Bronchial epithelial cell (primary cell): ENCODE measurements at regions not wholly inside any gene's neighbourhood (a gene's known extent, or its start where the extent isn't known, plus 50 kb on each side); places are given as distances from the start of the nearest gene placed in this dataset.

Experiments
- DNase-seq: peaks from one replicate; pipeline ENCODE4 v3.0.0-alpha.2; 2010; ENCODE audit warnings: low read depth
- FAIRE-seq: peaks from 2 replicates; lab custom pipeline; 2011; peaks lifted over from hg19 to GRCh38; lab: Jason Lieb, UNC
- H3K27me3 ChIP-seq: 2 replicates; pipeline ENCODE4 v1.5.1; 2011; ENCODE audit warnings: low read length; ENCODE audit not compliant: control insufficient read depth, insufficient read depth
- H3K36me3 ChIP-seq: 2 replicates; pipeline ENCODE4 v1.5.1; 2011; ENCODE audit warnings: low read length; ENCODE audit not compliant: control insufficient read depth, insufficient read depth
- H3K4me3 ChIP-seq: 2 replicates; pipeline ENCODE4 v1.5.1; 2011; ENCODE audit warnings: mild to moderate bottlenecking, low read depth, low read length, control low read depth
- TF ChIP-seq, protein P1 (sequence below): IDR thresholded peaks from 2 replicates; pipeline ENCODE4 v1.5.1; 2011; ENCODE audit warnings: mild to moderate bottlenecking, moderate library complexity, low read length, control low read depth, inconsistent platforms; ENCODE audit not compliant: insufficient read depth, severe bottlenecking

- DNase-seq (peak; percentile 82), FAIRE-seq (no peak)
- H3K4me3 ChIP-seq: no peak overlapping the region
- TF ChIP-seq, protein P1, sequence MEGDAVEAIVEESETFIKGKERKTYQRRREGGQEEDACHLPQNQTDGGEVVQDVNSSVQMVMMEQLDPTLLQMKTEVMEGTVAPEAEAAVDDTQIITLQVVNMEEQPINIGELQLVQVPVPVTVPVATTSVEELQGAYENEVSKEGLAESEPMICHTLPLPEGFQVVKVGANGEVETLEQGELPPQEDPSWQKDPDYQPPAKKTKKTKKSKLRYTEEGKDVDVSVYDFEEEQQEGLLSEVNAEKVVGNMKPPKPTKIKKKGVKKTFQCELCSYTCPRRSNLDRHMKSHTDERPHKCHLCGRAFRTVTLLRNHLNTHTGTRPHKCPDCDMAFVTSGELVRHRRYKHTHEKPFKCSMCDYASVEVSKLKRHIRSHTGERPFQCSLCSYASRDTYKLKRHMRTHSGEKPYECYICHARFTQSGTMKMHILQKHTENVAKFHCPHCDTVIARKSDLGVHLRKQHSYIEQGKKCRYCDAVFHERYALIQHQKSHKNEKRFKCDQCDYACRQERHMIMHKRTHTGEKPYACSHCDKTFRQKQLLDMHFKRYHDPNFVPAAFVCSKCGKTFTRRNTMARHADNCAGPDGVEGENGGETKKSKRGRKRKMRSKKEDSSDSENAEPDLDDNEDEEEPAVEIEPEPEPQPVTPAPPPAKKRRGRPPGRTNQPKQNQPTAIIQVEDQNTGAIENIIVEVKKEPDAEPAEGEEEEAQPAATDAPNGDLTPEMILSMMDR: no peak
- H3K36me3 ChIP-seq: no peaks in the 10 kb centered on the region
- H3K27me3 ChIP-seq: no peaks in the 10 kb centered on the region
Measured at GRCh38 chr5:143456952-143457547, 53.6 kb upstream of the NR3C1 start.

GRCh38 chr5:143454936-143455516 lies 51.5 kb upstream of the NR3C1 start:
- no peak for DNase-seq
- no peak for FAIRE-seq
- TF ChIP-seq, protein P1: no peak
- no peaks in the 10 kb centered on the region for H3K27me3 ChIP-seq
- H3K4me3 ChIP-seq: no peak overlapping the region
- H3K36me3 ChIP-seq: no peaks in the 10 kb centered on the region

GRCh38 chr5:143453720-143454119 lies 50.2 kb upstream of the NR3C1 start:
- H3K27me3 ChIP-seq: no peaks in the 10 kb centered on the region
- DNase-seq (no peak), FAIRE-seq (no peak)
- H3K4me3 ChIP-seq: no peak overlapping the region
- TF ChIP-seq, protein P1: no peak
- no peaks in the 10 kb centered on the region for H3K36me3 ChIP-seq
